Central memory CD8-positive, alpha-beta T cell (primary cell): ENCODE measurements at regions not wholly inside any gene's neighbourhood (a gene's known extent, or its start where the extent isn't known, plus 50 kb on each side); places are given as distances from the start of the nearest gene placed in this dataset.

Experiments used
- ATAC-seq: fragments of 150-1000 bp; cut with Tn5 transposase; replicated peaks from 2 replicates; pipeline ENCODE4 v1.10.0; 2022; ENCODE audit warnings: mild to moderate bottlenecking, moderate FRiP score, moderate number of reproducible peaks; ENCODE audit not compliant: poor library complexity, severe bottlenecking; ENCODE audit errors: extremely low read depth
- DNase-seq, 2 donors: peaks; one replicate each; pipeline ENCODE4 v3.0.0; 2021; ENCODE audit warnings: low spot score in 2 of 2
- H3K27ac Mint-ChIP-seq: one replicate; pipeline ENCODE4 v1.8.0; 2022; ENCODE audit warnings: low read depth, mild to moderate bottlenecking, moderate library complexity, mixed read lengths
- H3K27me3 Mint-ChIP-seq: one replicate; pipeline ENCODE4 v1.8.0; 2022; ENCODE audit warnings: mixed read lengths
- H3K36me3 Mint-ChIP-seq: one replicate; pipeline ENCODE4 v1.8.0; 2022; ENCODE audit warnings: mild to moderate bottlenecking, moderate library complexity, mixed read lengths; ENCODE audit not compliant: insufficient read depth
- H3K4me1 Mint-ChIP-seq: one replicate; pipeline ENCODE4 v1.8.0; 2022; ENCODE audit warnings: mixed read lengths
- H3K4me3 Mint-ChIP-seq: one replicate; pipeline ENCODE4 v1.8.0; 2022; ENCODE audit warnings: mild to moderate bottlenecking, moderate library complexity, mixed read lengths
- H3K9me3 Mint-ChIP-seq: one replicate; pipeline ENCODE4 v1.8.0; 2022; ENCODE audit warnings: mixed read lengths

GRCh38 chr12:107826276-107826675 lies 51.8 kb downstream of the ASCL4 start:
- Mint-ChIP-seq H3K4me1 (peaks cover 5% of the 10 kb centered on the region), H3K27me3 (peaks cover 48% of the 10 kb centered on the region), H3K36me3 (no peaks in the 10 kb centered on the region), H3K9me3 (peaks cover 15% of the 10 kb centered on the region), H3K27ac (no peak overlapping the region), H3K4me3 (no peak overlapping the region)
- no peak for ATAC-seq
- DNase-seq = no peak

DNA sequence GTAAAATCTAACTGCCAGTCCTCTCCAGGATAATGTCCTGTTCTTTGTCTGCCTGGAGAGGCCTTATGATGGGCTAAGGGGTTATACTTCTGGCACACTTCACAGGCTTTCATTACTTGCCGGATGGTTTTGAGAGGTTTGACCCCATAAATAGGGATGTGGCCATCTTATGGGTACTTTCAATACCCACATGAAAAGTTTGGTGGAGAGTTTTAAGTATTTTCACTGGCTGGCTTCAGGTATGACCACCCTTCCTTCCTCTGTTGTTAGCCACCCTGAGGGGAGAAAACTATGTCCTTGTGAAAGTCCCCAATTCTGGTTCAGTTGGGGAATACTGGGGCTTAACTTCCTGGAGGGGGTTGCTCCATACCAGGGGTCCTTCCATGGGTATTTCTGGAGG lies 54.8 kb downstream of the ASCL4 start:
- H3K9me3 Mint-ChIP-seq = peaks cover 15% of the 10 kb centered on the region
- H3K4me1 Mint-ChIP-seq = no peaks in the 10 kb centered on the region
- no peak for ATAC-seq
- H3K36me3 Mint-ChIP-seq = no peaks in the 10 kb centered on the region
- no peak overlapping the region for H3K4me3 Mint-ChIP-seq
- peaks cover 54% of the 10 kb centered on the region for H3K27me3 Mint-ChIP-seq
- no peak for DNase-seq
- no peak overlapping the region for H3K27ac Mint-ChIP-seq

DNA sequence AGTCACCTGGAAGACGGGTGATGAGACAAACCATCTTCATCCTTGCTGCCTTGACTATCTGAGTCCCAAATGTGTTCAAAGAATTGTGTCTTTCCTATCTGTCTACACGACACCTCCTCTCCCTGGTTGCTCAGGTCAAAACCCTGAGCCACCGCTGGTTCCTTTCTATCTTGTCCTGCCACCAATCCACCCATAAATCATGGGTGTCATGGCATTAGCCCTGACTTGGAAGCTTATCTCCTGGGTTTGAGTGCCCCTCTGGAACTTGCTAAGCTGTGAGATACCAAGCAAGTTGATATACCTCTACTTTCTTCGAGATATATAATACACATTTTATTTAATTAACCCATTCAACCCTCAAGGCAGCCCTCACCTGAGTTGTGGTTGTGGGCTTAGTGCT lies 57.9 kb downstream of the ASCL4 start:
- Mint-ChIP-seq H3K9me3 (no peaks in the 10 kb centered on the region), H3K27ac (no peak overlapping the region), H3K27me3 (peaks cover 57% of the 10 kb centered on the region), H3K36me3 (no peaks in the 10 kb centered on the region), H3K4me1 (no peaks in the 10 kb centered on the region), H3K4me3 (no peak overlapping the region)
- DNase-seq (no peak), ATAC-seq (no peak)

DNA sequence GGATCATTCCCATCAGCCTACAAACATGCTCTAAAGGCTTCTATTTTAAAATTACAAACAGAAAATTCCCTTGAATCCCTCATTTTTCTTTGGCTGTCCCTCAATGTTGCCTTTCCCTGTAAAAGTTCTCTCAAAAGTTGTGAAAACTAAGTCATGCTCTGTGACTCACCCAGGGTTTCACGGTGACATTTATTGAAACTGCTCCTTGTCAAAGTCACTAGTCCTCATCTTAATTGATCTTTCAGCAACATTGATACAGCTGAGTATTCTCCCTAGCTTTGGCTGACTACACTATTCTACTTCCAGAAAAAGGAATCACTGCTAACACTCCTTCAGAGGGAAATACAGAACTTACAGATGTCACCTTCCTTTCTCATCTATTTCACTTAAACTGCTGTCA lies 65.7 kb downstream of the ASCL4 start:
- Mint-ChIP-seq H3K27me3 (peaks cover 51% of the 10 kb centered on the region), H3K27ac (no peak overlapping the region), H3K36me3 (no peaks in the 10 kb centered on the region), H3K4me3 (no peak overlapping the region), H3K9me3 (no peaks in the 10 kb centered on the region), H3K4me1 (no peaks in the 10 kb centered on the region)
- no peak for DNase-seq
- no peak for ATAC-seq

DNA sequence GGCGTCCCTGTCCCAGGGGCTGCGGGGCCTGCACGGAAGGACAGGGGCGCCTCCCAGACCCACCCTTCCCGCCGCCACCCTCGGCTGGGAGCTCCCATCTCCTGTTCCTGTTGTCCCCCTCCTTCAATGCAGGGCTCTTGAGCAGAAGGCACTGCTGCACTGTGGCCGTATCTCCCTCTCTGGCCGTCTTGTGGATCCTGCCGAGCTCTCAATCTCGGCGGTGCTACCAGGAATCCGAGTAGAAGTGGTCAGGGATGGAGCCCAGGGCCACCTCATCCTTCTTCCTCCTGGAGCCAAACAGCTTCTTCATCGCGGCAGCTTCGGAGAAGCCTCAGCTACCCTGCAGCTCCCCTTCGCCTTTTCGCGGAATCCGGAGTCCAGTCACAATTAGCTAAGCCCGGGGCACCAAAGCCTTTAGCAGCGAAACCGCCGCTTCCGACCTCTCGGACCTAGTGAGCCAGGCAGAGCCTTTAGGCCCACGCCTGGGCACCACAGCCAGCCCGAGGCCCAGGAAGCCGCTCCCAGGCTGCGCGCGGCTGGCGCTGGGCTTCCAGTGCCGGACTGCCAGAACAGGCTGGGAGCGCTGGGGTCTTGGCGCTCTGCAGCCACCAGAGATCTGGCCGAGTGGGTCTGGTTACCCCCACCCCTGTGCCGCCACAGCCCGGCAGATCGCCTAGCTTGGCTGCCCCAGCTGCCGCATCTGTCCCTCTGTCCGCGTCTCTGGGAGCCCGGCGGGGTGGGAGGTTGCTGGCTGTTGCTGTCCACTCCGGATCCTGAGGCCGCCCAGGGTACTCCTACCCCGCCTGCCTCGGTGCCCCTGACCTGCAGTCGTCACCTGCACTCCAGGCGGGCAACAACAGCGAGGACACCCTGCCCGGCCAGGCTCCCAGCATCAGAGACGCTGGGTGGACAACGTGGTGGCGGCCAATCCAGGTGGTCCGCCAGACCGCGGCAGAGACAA lies 69.1 kb downstream of the ASCL4 start:
- Mint-ChIP-seq H3K4me3 (no peak overlapping the region), H3K27me3 (peaks cover 66% of the 10 kb centered on the region), H3K36me3 (no peaks in the 10 kb centered on the region), H3K27ac (no peak overlapping the region), H3K9me3 (no peaks in the 10 kb centered on the region), H3K4me1 (no peaks in the 10 kb centered on the region)
- no peak for DNase-seq
- no peak for ATAC-seq

GRCh38 chr12:107844312-107844921 lies 69.9 kb downstream of the ASCL4 start:
- Mint-ChIP-seq H3K27me3 (peaks cover 74% of the 10 kb centered on the region), H3K27ac (no peak overlapping the region), H3K4me3 (no peak overlapping the region), H3K36me3 (no peaks in the 10 kb centered on the region), H3K9me3 (no peaks in the 10 kb centered on the region), H3K4me1 (no peaks in the 10 kb centered on the region)
- ATAC-seq (no peak), DNase-seq (no peak)

DNA sequence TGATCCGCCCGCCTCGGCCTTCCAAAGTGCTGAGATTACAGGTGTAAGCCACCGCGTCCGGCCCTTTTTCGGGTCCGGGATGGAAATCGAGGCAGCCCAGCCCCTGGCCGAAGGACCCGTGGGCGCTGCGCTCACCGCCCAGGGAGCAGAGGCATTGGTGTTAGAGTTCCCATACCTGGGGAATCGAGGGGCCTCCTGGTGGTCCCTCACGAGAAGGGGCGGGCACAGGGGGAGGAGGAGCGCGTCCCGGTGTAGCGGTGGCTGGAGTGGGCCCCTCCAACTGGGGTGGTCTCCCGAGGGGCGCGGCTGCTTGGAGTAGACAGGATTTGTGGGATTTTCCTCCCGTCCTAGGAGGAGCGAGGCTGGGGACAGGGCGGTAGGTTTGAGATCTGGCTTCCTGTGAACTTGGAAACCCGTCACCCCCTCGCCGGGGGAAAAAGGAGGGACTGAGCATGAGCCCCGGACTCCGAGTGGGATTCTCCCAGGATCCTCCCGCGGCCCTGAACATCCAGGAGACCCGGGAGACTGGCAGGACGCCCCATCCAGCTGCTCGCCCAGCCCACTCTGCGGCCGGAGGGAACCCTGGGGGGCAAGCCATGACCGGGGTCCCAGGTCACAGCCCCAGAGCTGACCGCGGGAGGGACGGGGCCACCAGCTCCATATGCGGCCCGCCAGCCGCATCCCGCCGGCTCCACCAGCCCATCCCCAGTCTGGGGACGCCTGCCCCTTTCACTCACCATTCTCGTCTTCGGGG lies 70.9 kb downstream of the ASCL4 start:
- no peak for ATAC-seq
- Mint-ChIP-seq H3K4me1 (no peaks in the 10 kb centered on the region), H3K36me3 (no peaks in the 10 kb centered on the region), H3K9me3 (no peaks in the 10 kb centered on the region), H3K27ac (no peak overlapping the region), H3K4me3 (no peak overlapping the region), H3K27me3 (peaks cover 75% of the 10 kb centered on the region)
- DNase-seq = no peak

DNA sequence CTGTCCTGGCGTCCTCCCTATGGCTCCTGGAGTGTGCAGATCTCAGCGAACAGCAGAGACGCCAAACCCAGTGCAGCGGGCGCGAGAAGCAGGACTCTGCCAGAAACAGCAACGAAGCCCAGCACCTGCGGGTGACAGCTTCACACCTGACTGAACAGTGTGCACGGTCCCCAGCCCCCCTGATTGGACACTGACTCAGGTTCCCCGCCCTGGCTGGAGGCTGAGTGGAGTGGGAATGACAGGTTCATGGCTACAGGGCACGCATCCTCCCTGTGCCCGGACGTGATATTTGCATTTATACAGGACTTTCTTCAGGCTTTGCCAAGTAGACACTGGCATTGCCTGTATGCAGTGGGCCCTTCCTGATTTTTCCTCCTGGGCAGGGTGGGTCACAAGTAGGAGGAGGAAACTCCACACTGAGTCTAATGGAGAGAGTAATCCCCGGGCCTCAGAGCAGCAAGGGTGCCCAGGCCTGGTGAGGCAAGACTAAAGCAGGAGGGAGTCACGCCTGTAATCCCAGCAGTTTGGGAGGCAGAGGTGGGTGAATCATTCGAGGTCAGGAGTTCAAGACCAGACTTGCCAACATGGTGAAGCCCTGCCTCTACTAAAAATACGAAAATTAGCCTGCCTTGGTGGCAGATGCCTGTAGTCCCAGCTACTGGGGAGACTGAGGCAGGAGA lies 71.6 kb downstream of the ASCL4 start:
- Mint-ChIP-seq H3K27me3 (peaks cover 70% of the 10 kb centered on the region), H3K4me3 (no peak overlapping the region), H3K27ac (no peak overlapping the region), H3K36me3 (no peaks in the 10 kb centered on the region), H3K4me1 (no peaks in the 10 kb centered on the region), H3K9me3 (no peaks in the 10 kb centered on the region)
- no peak for DNase-seq
- ATAC-seq = no peak

DNA sequence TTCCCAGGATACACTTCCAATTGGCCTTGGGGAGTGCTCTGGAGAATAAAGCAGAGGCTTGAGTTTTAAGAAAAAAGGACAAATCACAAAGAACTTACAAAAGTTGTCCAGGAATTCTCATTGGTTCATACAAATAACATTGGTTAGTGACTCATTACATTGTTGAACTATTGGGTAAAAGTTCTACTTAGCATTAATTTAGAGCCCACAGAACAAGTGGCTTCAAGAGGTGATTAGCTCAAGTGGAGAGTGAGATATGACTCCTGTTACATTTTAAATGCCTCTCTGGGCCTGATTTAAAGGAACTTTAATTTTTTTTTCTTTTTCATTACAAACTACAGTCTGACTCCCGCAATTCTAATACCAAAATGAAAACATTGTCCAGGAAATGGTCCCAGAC lies 72.9 kb downstream of the ASCL4 start:
- Mint-ChIP-seq H3K36me3 (no peaks in the 10 kb centered on the region), H3K4me3 (no peak overlapping the region), H3K27ac (no peak overlapping the region), H3K27me3 (peaks cover 70% of the 10 kb centered on the region), H3K4me1 (no peaks in the 10 kb centered on the region), H3K9me3 (no peaks in the 10 kb centered on the region)
- no peak for ATAC-seq
- no peak for DNase-seq

GRCh38 chr12:107847830-107848229 lies 73.3 kb downstream of the ASCL4 start:
- peaks cover 69% of the 10 kb centered on the region for H3K27me3 Mint-ChIP-seq
- no peak overlapping the region for H3K27ac Mint-ChIP-seq
- H3K9me3 Mint-ChIP-seq = no peaks in the 10 kb centered on the region
- H3K4me3 Mint-ChIP-seq = no peak overlapping the region
- no peak for ATAC-seq
- no peaks in the 10 kb centered on the region for H3K36me3 Mint-ChIP-seq
- H3K4me1 Mint-ChIP-seq = no peaks in the 10 kb centered on the region
- no peak for DNase-seq

DNA sequence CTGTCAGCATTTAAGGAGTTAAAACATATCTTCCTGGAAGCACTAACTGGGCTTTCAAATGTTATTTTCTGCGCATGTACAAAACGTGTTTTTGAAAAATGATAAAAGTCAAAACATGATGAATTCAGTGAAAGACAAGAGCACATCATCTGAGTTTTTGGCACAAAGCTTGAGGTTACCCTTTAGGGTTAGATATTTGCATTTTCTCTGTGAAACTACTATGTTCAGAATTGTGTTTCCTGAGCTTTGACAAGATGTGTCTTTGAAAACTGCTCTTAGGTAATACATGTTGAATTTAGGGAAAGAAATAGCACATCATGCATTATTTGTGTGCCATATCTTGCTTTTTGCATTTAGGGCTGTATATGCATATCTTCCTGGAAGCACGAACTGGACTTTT lies 79.0 kb downstream of the ASCL4 start:
- Mint-ChIP-seq H3K4me3 (no peak overlapping the region), H3K9me3 (no peaks in the 10 kb centered on the region), H3K4me1 (no peaks in the 10 kb centered on the region), H3K27ac (no peak overlapping the region), H3K27me3 (peaks cover 66% of the 10 kb centered on the region), H3K36me3 (no peaks in the 10 kb centered on the region)
- ATAC-seq = no peak
- DNase-seq = no peak

GRCh38 chr12:107855471-107855870 lies 81.0 kb downstream of the ASCL4 start:
- Mint-ChIP-seq H3K9me3 (no peaks in the 10 kb centered on the region), H3K27ac (no peak overlapping the region), H3K36me3 (no peaks in the 10 kb centered on the region), H3K4me3 (no peak overlapping the region), H3K4me1 (no peaks in the 10 kb centered on the region), H3K27me3 (peaks cover 65% of the 10 kb centered on the region)
- no peak for ATAC-seq
- no peak for DNase-seq
